SW480 (cell line): ENCODE measurements at regions not wholly inside any gene's neighbourhood (a gene's known extent, or its start where the extent isn't known, plus 50 kb on each side); places are given as distances from the start of the nearest gene placed in this dataset.
A peak's percentile ranks its signal among the peaks of the same experiment; 100 is the strongest.
"Not testable (repeated sequence)": the region's sequence is repeated elsewhere in the genome, so short reads cannot be mapped to it uniquely, and the experiment has no call there.

ENCODE experiments used
- DNase-seq: peaks from one replicate; pipeline ENCODE4 v3.0.0-alpha.2; 2016; ENCODE audit warnings: low spot score

- DNase-seq: peak; percentile 0
Observed at GRCh38 chr10:133785846-133786602, 159.4 kb upstream of the FRG2B start.

- not testable (repeated sequence) for DNase-seq
Observed at GRCh38 chr10:133785178-133785577, 158.6 kb upstream of the FRG2B start.

GRCh38 chr10:133765308-133765707 lies 138.7 kb upstream of the FRG2B start:
- not testable (repeated sequence) for DNase-seq

- DNase-seq: not testable (repeated sequence)
Observed at GRCh38 chr10:133764823-133765209, 138.2 kb upstream of the FRG2B start.

- DNase-seq: peak; percentile 33
Observed at GRCh38 chr10:133763875-133764822, 137.6 kb upstream of the FRG2B start.

GRCh38 chr10:133763190-133763589 lies 136.6 kb upstream of the FRG2B start:
- DNase-seq: not testable (repeated sequence)

GRCh38 chr10:133753545-133753944 lies 127.0 kb upstream of the FRG2B start:
- DNase-seq: not testable (repeated sequence)
